K562 (cell line): ENCODE measurements at regions not wholly inside any gene's neighbourhood (a gene's known extent, or its start where the extent isn't known, plus 50 kb on each side); places are given as distances from the start of the nearest gene placed in this dataset.

ENCODE experiments used
- ATAC-seq: fragments of 200-7000 bp; cut with Tn5 transposase; 3 replicates; pipeline ENCODE4 v1.9.1; 2020; ENCODE audit warnings: moderate library complexity
- BruUV-seq: library from RNA; stranded (reverse); fragments of 400-500 nt; replicated peaks from 2 replicates; lab custom pipeline; 2021; lab: Mats Ljungman, UMichigan
- CTCF ChIA-PET: fragments of 300-600 bp; formaldehyde crosslinking; extraction: SDS; loops from one replicate; lab custom pipeline; 2021; ENCODE audit warnings: low intra/inter-chr PET ratio; lab: Yijun Ruan, JAX
- POLR2A ChIA-PET: fragments of 300-600, 350-650 bp; sonication (Branson Sonifier 250); formaldehyde crosslinking; extraction: SDS; loops from one replicate; lab custom pipeline; 2021; ENCODE audit warnings: antibody characterized with exemption, inconsistent platforms; lab: Yijun Ruan, JAX
- DNase-seq, 4 experiments: peaks; one replicate each; pipeline versions ENCODE4 v3.0.0 to v3.0.0-alpha.2; 2011 to 2018; ENCODE audit warnings: low spot score in 3 of 4, mixed read lengths in 3 of 4; ENCODE audit errors: extremely low read depth in 1 of 4
- FAIRE-seq: peaks from 2 replicates; lab custom pipeline; 2011; peaks lifted over from hg19 to GRCh38; lab: Jason Lieb, UNC
- H2AFZ ChIP-seq: 2 replicates; pipeline ENCODE4 v1.6.0; 2011; ENCODE audit warnings: low read depth, low read length, control low read depth, inconsistent platforms
- H3K27ac ChIP-seq: fragments of 200-600 bp; 3 replicates; pipeline ENCODE4 v1.8.0; 2011; ENCODE audit warnings: low read depth, mild to moderate bottlenecking, control low read depth, inconsistent platforms, low read length, moderate library complexity, mixed read lengths; ENCODE audit errors: extremely low read depth
- H3K27me3 ChIP-seq, 2 experiments: fragments of 300-600 bp in 1 of 2; 2 replicates in 1 of 2; 3 replicates in 1 of 2; pipeline versions ENCODE4 v1.6.0 to v1.8.0; 2011; ENCODE audit warnings: inconsistent platforms in 2 of 2, low read length in 2 of 2, mild to moderate bottlenecking in 1 of 2, mixed read lengths in 1 of 2, moderate library complexity in 1 of 2; ENCODE audit not compliant: control insufficient read depth in 2 of 2, insufficient read depth in 2 of 2
- H3K36me3 ChIP-seq: fragments of 300-600 bp; 3 replicates; pipeline ENCODE4 v1.8.0; 2011; ENCODE audit warnings: mild to moderate bottlenecking, low read length, inconsistent platforms; ENCODE audit not compliant: control insufficient read depth, insufficient read depth
- H3K4me1 ChIP-seq, 2 experiments: fragments of 200-600 bp in 1 of 2; replicated peaks in 1 of 2; 2 replicates in 1 of 2; 3 replicates in 1 of 2; pipeline versions ENCODE4 v1.5.1 to v1.8.0; 2011; ENCODE audit warnings: inconsistent platforms in 2 of 2, low read length in 2 of 2, mild to moderate bottlenecking in 1 of 2, mixed read lengths in 1 of 2, moderate library complexity in 1 of 2; ENCODE audit not compliant: control insufficient read depth in 2 of 2, insufficient read depth in 2 of 2
- H3K4me2 ChIP-seq: 2 replicates; pipeline ENCODE4 v1.6.1; 2011; ENCODE audit warnings: low read length, control low read depth, inconsistent platforms, mixed read lengths; ENCODE audit not compliant: insufficient read depth
- H3K4me3 ChIP-seq: fragments of 200-600 bp; sonication (generic), shearing (Covaris generic); 2 replicates; pipeline ENCODE4 v1.5.1; 2016; ENCODE audit warnings: control low read depth, inconsistent platforms
- H3K79me2 ChIP-seq: fragments of 200-600 bp; 3 replicates; pipeline ENCODE4 v1.8.0; 2011; ENCODE audit warnings: low read length, inconsistent platforms; ENCODE audit not compliant: control insufficient read depth, insufficient read depth
- H3K9ac ChIP-seq, 2 experiments: 2 replicates each; pipeline versions ENCODE4 v1.6.0 to v1.6.1; 2011; ENCODE audit warnings: low read depth in 2 of 2, low read length in 2 of 2, control low read depth in 1 of 2, inconsistent platforms in 1 of 2, mild to moderate bottlenecking in 1 of 2, mixed read lengths in 1 of 2; ENCODE audit not compliant: insufficient read depth in 1 of 2
- H3K9me1 ChIP-seq: one replicate; pipeline ENCODE4 v1.6.0; 2011; ENCODE audit warnings: inconsistent platforms, mild to moderate bottlenecking, low read length, moderate library complexity; ENCODE audit not compliant: control insufficient read depth, insufficient read depth
- H3K9me3 ChIP-seq: replicated peaks from 2 replicates; pipeline ENCODE4 v1.5.1; 2011; ENCODE audit warnings: low read depth, low read length, inconsistent platforms; ENCODE audit not compliant: control insufficient read depth, insufficient read depth
- H4K20me1 ChIP-seq: replicated peaks from 2 replicates; pipeline ENCODE4 v1.6.1; 2011; ENCODE audit warnings: low read length, inconsistent platforms, mixed read lengths; ENCODE audit not compliant: control insufficient read depth, insufficient read depth
- NR3C1 ChIP-seq: sonication (generic); formaldehyde crosslinking; IDR thresholded peaks from 2 replicates; pipeline ENCODE4 v1.8.1; 2022; ENCODE audit warnings: missing genetic modification reagents
- OTX1 ChIP-seq: fragments of 450-650 bp; formaldehyde crosslinking; IDR thresholded peaks from 2 replicates; pipeline ENCODE4 v1.4.0; 2022; ENCODE audit warnings: mild to moderate bottlenecking
- POLR3A ChIP-seq: IDR thresholded peaks from 2 replicates; pipeline ENCODE4 v1.6.1; 2011; ENCODE audit warnings: borderline replicate concordance, mild to moderate bottlenecking, moderate library complexity; ENCODE audit not compliant: insufficient read length, insufficient read depth; ENCODE audit errors: extremely low read depth
- SAP30 ChIP-seq: fragments of 200-600 bp; sonication (generic); IDR thresholded peaks from 2 replicates; pipeline ENCODE4 v1.6.1; 2012; ENCODE audit warnings: borderline replicate concordance, low read depth, mild to moderate bottlenecking, moderate library complexity, low read length, control low read depth, inconsistent platforms; ENCODE audit not compliant: insufficient read depth, poor library complexity, severe bottlenecking
- TAF1 ChIP-seq: IDR thresholded peaks from 2 replicates; pipeline ENCODE4 v1.6.1; 2011; ENCODE audit warnings: mild to moderate bottlenecking, low read length, moderate library complexity; ENCODE audit not compliant: insufficient read depth, control insufficient read depth, severe bottlenecking; ENCODE audit errors: extremely low read depth
- TCF15 ChIP-seq: fragments of 250-450 bp; sonication (Bioruptor Pico); IDR thresholded peaks from 2 replicates; pipeline ENCODE4 v1.8.0; 2022; ENCODE audit warnings: moderate library complexity, mild to moderate bottlenecking, inconsistent platforms
- ZBTB17 ChIP-seq: fragments of 450-650 bp; formaldehyde crosslinking; IDR thresholded peaks from 2 replicates; pipeline ENCODE4 v1.4.0; 2020; ENCODE audit warnings: mild to moderate bottlenecking
- in situ Hi-C: fragments of 300-500 bp; cut with MboI; formaldehyde crosslinking; loops from 4 replicates; pipeline ENCODE4 v1.15.0; 2018; ENCODE audit warnings: inconsistent platforms, mixed read lengths
- intact Hi-C: fragments of 100-400 bp; cut with micrococcal nuclease; formaldehyde crosslinking; loops from 2 replicates; pipeline ENCODE4 v1.14.2; 2022
- TF ChIP-seq, protein P1 (sequence below): fragments of 250-450 bp; sonication (Bioruptor Pico); IDR thresholded peaks from 2 replicates; pipeline ENCODE4 v1.9.0; 2021; ENCODE audit warnings: mild to moderate bottlenecking
- TF ChIP-seq, protein P2 (sequence below): fragments of 250-450 bp; sonication (Bioruptor Pico); IDR thresholded peaks from 2 replicates; pipeline ENCODE4 v1.4.0; 2020

GRCh38 chr1:219541946-219542345 is 71.0 kb downstream of the ZC3H11B start:
- POLR2A ChIA-PET = interaction anchor here (0.9 kb wide), 1 partner anchor 14 kb away, joined by 4 read pairs; no protein-coding TSS in a partner anchor
- Histone ChIP-seq H3K79me2 (no peaks in the 10 kb centered on the region), H3K27ac (no peak overlapping the region), H3K27me3 (no peaks in the 10 kb centered on the region; a peak in 1 of 5 replicates), H4K20me1 (no peaks in the 10 kb centered on the region), H2AFZ (no peak overlapping the region), H3K9me3 (no peaks in the 10 kb centered on the region), H3K4me3 (no peak overlapping the region), H3K9ac (no peak overlapping the region), H3K4me2 (no peak overlapping the region), H3K36me3 (no peaks in the 10 kb centered on the region)
- DNase-seq (no peak), FAIRE-seq (no peak), ATAC-seq (no peak)
- in situ Hi-C loops = no loop called here
- TF ChIP-seq NR3C1 (CRISPR knock-in tag) = no peak
- no peak for TF ChIP-seq SAP30
- TF ChIP-seq, protein P1, sequence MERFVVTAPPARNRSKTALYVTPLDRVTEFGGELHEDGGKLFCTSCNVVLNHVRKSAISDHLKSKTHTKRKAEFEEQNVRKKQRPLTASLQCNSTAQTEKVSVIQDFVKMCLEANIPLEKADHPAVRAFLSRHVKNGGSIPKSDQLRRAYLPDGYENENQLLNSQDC (CRISPR knock-in tag) = no peak
- TF ChIP-seq TAF1 = no peak
- TF ChIP-seq TCF15 (CRISPR knock-in tag) = no peak
- no peak for TF ChIP-seq POLR3A
- TF ChIP-seq ZBTB17 = no peak
- TF ChIP-seq, protein P2, sequence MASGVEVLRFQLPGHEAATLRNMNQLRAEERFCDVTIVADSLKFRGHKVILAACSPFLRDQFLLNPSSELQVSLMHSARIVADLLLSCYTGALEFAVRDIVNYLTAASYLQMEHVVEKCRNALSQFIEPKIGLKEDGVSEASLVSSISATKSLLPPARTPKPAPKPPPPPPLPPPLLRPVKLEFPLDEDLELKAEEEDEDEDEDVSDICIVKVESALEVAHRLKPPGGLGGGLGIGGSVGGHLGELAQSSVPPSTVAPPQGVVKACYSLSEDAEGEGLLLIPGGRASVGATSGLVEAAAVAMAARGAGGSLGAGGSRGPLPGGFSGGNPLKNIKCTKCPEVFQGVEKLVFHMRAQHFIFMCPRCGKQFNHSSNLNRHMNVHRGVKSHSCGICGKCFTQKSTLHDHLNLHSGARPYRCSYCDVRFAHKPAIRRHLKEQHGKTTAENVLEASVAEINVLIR (CRISPR knock-in tag) = no peak
- no peak for TF ChIP-seq OTX1 (CRISPR knock-in tag)
- TF ChIP-seq, all 486 proteins: peak for 0
- Histone ChIP-seq H3K4me1 (no peaks in the 10 kb centered on the region), H3K9me1 (no peaks in the 10 kb centered on the region)
- CTCF ChIA-PET = no interaction called here
- intact Hi-C loops = no loop called here
- BruUV-seq = no TSS peak
